Cardiac septum (tissue), 1 donor: ENCODE measurements at regions not wholly inside any gene's neighbourhood (a gene's known extent, or its start where the extent isn't known, plus 50 kb on each side); places are given as distances from the start of the nearest gene placed in this dataset.
"Not testable (repeated sequence)": the region's sequence is repeated elsewhere in the genome, so short reads cannot be mapped to it uniquely, and the experiment has no call there.

Experiments
- DNase-seq: peaks from one replicate; pipeline ENCODE4 v3.0.0-alpha.2; 2020; ENCODE audit warnings: low spot score
- intact Hi-C: fragments of 100-400 bp; cut with DNase I; formaldehyde crosslinking; loops from one replicate; pipeline ENCODE4 v1.14.0; 2022
- donor health status: DM: no; HTN: no; CAD: no.

- DNase-seq, result no peak
- intact Hi-C loops, result no loop called here
Measured at GRCh38 chr13:28575200-28575599, 80.3 kb upstream of the FLT1 start.

GRCh38 chr13:28574617-28575142, 79.8 kb upstream of the FLT1 start:
- intact Hi-C loops, result no loop called here
- peak; percentile 80 for DNase-seq

GRCh38 chr13:28573595-28574373, 78.9 kb upstream of the FLT1 start:
- intact Hi-C loops, result no loop called here
- no peak for DNase-seq

- DNase-seq, result no peak
- intact Hi-C loops, result no loop called here
Measured at GRCh38 chr13:28572871-28573270, 77.9 kb upstream of the FLT1 start.

- intact Hi-C loops, DNase-seq: not testable (repeated sequence)
Measured at GRCh38 chr13:28570356-28570755, 75.4 kb upstream of the FLT1 start.

GRCh38 chr13:28569886-28570285, 75.0 kb upstream of the FLT1 start:
- no peak for DNase-seq
- intact Hi-C loops, result no loop called here

GRCh38 chr13:28568286-28568685, 73.4 kb upstream of the FLT1 start:
- DNase-seq, result peak; percentile 78
- intact Hi-C loops, result no loop called here

- intact Hi-C loops, result no loop called here
- DNase-seq, result no peak
Measured at GRCh38 chr13:28566891-28567290, 72.0 kb upstream of the FLT1 start.

GRCh38 chr13:28566283-28566682, 71.4 kb upstream of the FLT1 start:
- intact Hi-C loops, result no loop called here
- no peak for DNase-seq

- DNase-seq, result no peak
- intact Hi-C loops, result no loop called here
Measured at GRCh38 chr13:28564030-28564429, 69.1 kb upstream of the FLT1 start.

- intact Hi-C loops, result no loop called here
- no peak for DNase-seq
Measured at GRCh38 chr13:28563609-28564008, 68.7 kb upstream of the FLT1 start.

- intact Hi-C loops, result no loop called here
- no peak for DNase-seq
Measured at GRCh38 chr13:28560612-28561011, 65.7 kb upstream of the FLT1 start.

GRCh38 chr13:28559636-28560259, 64.8 kb upstream of the FLT1 start:
- no peak for DNase-seq
- intact Hi-C loops, result no loop called here

GRCh38 chr13:28558567-28558966, 63.6 kb upstream of the FLT1 start:
- intact Hi-C loops, result no loop called here
- no peak for DNase-seq

- DNase-seq, result no peak
- intact Hi-C loops, result no loop called here
Measured at GRCh38 chr13:28557725-28558520, 63.0 kb upstream of the FLT1 start.

- no peak for DNase-seq
- intact Hi-C loops, result no loop called here
Measured at GRCh38 chr13:28555096-28555495, 60.2 kb upstream of the FLT1 start.

GRCh38 chr13:28553971-28554370, 59.0 kb upstream of the FLT1 start:
- DNase-seq, result no peak
- intact Hi-C loops, result no loop called here

GRCh38 chr13:28552288-28552687, 57.4 kb upstream of the FLT1 start:
- intact Hi-C loops, result no loop called here
- no peak for DNase-seq

GRCh38 chr13:28551498-28551895, 56.6 kb upstream of the FLT1 start:
- no peak for DNase-seq
- intact Hi-C loops, result no loop called here

- intact Hi-C loops, result no loop called here
- no peak for DNase-seq
Measured at GRCh38 chr13:28550721-28551497, 56.0 kb upstream of the FLT1 start.
